Spleen (tissue), 11 donors: ENCODE measurements at regions not wholly inside any gene's neighbourhood (a gene's known extent, or its start where the extent isn't known, plus 50 kb on each side); places are given as distances from the start of the nearest gene placed in this dataset.
A peak's percentile ranks its signal among the peaks of the same experiment; 100 is the strongest.
"Not testable (repeated sequence)": the region's sequence is repeated elsewhere in the genome, so short reads cannot be mapped to it uniquely, and the experiment has no call there.

Source experiments
- DNase-seq: peaks from one replicate; pipeline ENCODE4 v3.0.0-alpha.2; 2020
- H3K27ac ChIP-seq, 8 donors: fragments of 200-600 bp; sonication (generic) in 7 of 8; 1 replicate in 4 of 8; 2 replicates in 4 of 8; pipeline versions ENCODE4 v1.5.0 to v1.8.0; 2016 to 2021; ENCODE audit warnings: inconsistent platforms in 4 of 8, mild to moderate bottlenecking in 4 of 8, moderate library complexity in 1 of 8
- H3K27me3 ChIP-seq, 7 donors: fragments of 200-600 bp; sonication (generic) in 6 of 7; replicated peaks in 1 of 7; 1 replicate in 4 of 7; 2 replicates in 3 of 7; pipeline versions ENCODE4 v1.5.0 to v1.8.0; 2016 to 2021; ENCODE audit warnings: inconsistent platforms in 3 of 7, mild to moderate bottlenecking in 1 of 7
- H3K36me3 ChIP-seq, 6 donors: fragments of 200-600 bp; sonication (generic) in 5 of 6; 1 replicate in 4 of 6; 2 replicates in 2 of 6; pipeline versions ENCODE4 v1.5.0 to v1.8.0; 2016 to 2021; ENCODE audit warnings: inconsistent platforms in 2 of 6
- H3K4me1 ChIP-seq, 6 donors: fragments of 200-600 bp; sonication (generic) in 5 of 6; 1 replicate in 3 of 6; 2 replicates in 3 of 6; pipeline versions ENCODE4 v1.5.0 to v1.8.0; 2016 to 2021; ENCODE audit warnings: inconsistent platforms in 3 of 6
- H3K4me3 ChIP-seq, 8 donors: fragments of 200-600 bp; sonication (generic) in 7 of 8; 1 replicate in 4 of 8; 2 replicates in 4 of 8; pipeline versions ENCODE4 v1.5.0 to v1.8.0; 2016 to 2021; ENCODE audit warnings: inconsistent platforms in 4 of 8, mild to moderate bottlenecking in 4 of 8, moderate library complexity in 2 of 8
- H3K9me3 ChIP-seq, 8 donors: fragments of 200-600 bp; sonication (generic) in 7 of 8; 1 replicate in 4 of 8; 2 replicates in 4 of 8; pipeline versions ENCODE4 v1.5.0 to v1.8.0; 2016 to 2021; ENCODE audit warnings: inconsistent platforms in 4 of 8
- POLR2A ChIP-seq, 3 donors: fragments of 450-650 bp; IDR thresholded peaks; one replicate each; pipeline ENCODE4 v1.5.1; 2017; ENCODE audit warnings: antibody characterized with exemption in 3 of 3, mild to moderate bottlenecking in 1 of 3
- POLR2AphosphoS5 ChIP-seq, 3 donors: sonication (generic); formaldehyde crosslinking; IDR thresholded peaks; one replicate each; pipeline ENCODE4 v1.5.1; 2017; ENCODE audit warnings: antibody characterized with exemption in 3 of 3
- WGBS, 5 donors: extraction: QIAGEN DNeasy Blood & Tissue Kit in 3 of 5; methylation state at CpG; one replicate each; pipeline versions ENCODE4 v1.1.5 to v1.1.7; 2013 to 2018; 5-methylcytosine and 5-hydroxymethylcytosine counted together
- intact Hi-C: fragments of 100-400 bp; cut with DNase I; formaldehyde crosslinking; loops from one replicate; pipeline ENCODE4 v1.15.0; 2023; ENCODE audit warnings: low total_unique reads
- TF ChIP-seq, protein P1 (sequence below), 11 experiments: fragments of 200-600 bp in 7 of 11; fragments of 450-650 bp in 4 of 11; sonication (generic) in 4 of 11; IDR thresholded peaks in 8 of 11; conservative IDR thresholded peaks in 3 of 11; 1 replicate in 7 of 11; 2 replicates in 4 of 11; pipeline versions ENCODE4 v1.4.0 to v1.8.0; 2016 to 2021; ENCODE audit warnings: antibody characterized with exemption in 11 of 11, inconsistent platforms in 4 of 11, mild to moderate bottlenecking in 1 of 11
- donor health status: healthy with polysubstance abuse.
- donor health status: DM: no; HTN: no; CAD: no; lungs with moderate emphysema.
- donor health status: DM: no; HTN: no; CAD: no.
- donor health status: Bipolar disorder and iron deficiency.
- donor health status: healthy.
- donor health status: DM: no; HTN: no; CAD: no.
- donor health status: DM: yes; HTN: yes; CAD: no.

DNA sequence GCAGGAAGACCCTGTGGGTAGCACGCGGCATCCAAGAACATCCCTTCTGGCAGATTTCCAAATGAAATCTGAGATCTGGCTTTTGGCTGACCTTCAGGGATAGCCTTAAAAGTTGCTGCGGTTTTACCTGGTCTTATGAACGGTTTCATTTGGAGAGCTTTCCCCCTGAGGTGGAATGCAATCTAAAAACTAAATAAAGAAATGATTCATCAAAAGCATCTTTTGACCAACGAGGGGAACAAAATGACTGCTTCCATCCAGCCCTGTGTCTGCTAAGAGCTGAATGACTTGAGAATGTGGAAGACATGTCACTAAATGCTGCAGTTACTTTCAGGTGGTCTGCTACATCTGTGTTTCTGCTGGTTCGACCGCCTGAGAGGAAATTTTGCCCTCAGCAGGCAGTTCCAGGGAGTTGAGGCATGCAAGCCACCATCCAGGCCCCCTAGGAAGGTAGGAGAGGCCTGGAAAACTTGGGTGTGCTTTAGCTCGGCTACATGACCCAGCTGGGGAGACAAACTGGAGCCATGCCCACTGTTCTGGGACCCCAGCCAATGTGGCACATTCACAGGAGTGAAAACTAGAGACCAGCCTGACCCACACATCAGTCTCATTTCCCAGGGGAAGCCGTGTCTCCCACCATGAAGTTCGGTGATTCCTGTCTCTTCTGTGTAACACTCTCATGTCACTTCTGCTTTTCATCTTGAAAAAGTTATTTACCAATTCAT lies 175.1 kb upstream of the KL start:
- no peak overlapping the region for H3K27ac ChIP-seq
- TF ChIP-seq, protein P1, sequence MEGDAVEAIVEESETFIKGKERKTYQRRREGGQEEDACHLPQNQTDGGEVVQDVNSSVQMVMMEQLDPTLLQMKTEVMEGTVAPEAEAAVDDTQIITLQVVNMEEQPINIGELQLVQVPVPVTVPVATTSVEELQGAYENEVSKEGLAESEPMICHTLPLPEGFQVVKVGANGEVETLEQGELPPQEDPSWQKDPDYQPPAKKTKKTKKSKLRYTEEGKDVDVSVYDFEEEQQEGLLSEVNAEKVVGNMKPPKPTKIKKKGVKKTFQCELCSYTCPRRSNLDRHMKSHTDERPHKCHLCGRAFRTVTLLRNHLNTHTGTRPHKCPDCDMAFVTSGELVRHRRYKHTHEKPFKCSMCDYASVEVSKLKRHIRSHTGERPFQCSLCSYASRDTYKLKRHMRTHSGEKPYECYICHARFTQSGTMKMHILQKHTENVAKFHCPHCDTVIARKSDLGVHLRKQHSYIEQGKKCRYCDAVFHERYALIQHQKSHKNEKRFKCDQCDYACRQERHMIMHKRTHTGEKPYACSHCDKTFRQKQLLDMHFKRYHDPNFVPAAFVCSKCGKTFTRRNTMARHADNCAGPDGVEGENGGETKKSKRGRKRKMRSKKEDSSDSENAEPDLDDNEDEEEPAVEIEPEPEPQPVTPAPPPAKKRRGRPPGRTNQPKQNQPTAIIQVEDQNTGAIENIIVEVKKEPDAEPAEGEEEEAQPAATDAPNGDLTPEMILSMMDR (IDR thresholded peaks at IDR 0.05 in 8 of 11, conservative IDR thresholded peaks at IDR 0.05 in 3 of 11), result no peak
- TF ChIP-seq POLR2A (IDR thresholded peaks at IDR 0.05) (no peak), POLR2AphosphoS5 (IDR thresholded peaks at IDR 0.05) (no peak)
- no peak for DNase-seq
- H3K36me3 ChIP-seq, result no peaks in the 10 kb centered on the region
- peaks cover 0 to 24% (median 14%) of the 10 kb centered on the region in 6 donors for H3K4me1 ChIP-seq
- no peak overlapping the region for H3K4me3 ChIP-seq
- WGBS, 5 donors, result 51 to 59% (median 54%) methylated on average over 10 of the region's 10 CpGs
- intact Hi-C loops, result no loop called here
- H3K27me3 ChIP-seq, result no peaks in the 10 kb centered on the region
- peaks cover 0 to 3% (median 0%) of the 10 kb centered on the region in 8 donors for H3K9me3 ChIP-seq

GRCh38 chr13:32845952-32846950 lies 170.0 kb upstream of the KL start:
- Histone ChIP-seq H3K9me3 (peaks cover 0 to 3% (median 0%) of the 10 kb centered on the region in 8 donors), H3K4me1 (peaks cover 0 to 13% (median under 1%) of the 10 kb centered on the region in 6 donors), H3K4me3 (no peak overlapping the region), H3K27ac (peak overlapping the region in 3 of 8 donors; percentile 18 to 50 (median 27)), H3K36me3 (no peaks in the 10 kb centered on the region), H3K27me3 (no peaks in the 10 kb centered on the region)
- DNase-seq, result no peak
- intact Hi-C loops, result no loop called here
- TF ChIP-seq, protein P1 (IDR thresholded peaks at IDR 0.05 in 8 of 11, conservative IDR thresholded peaks at IDR 0.05 in 3 of 11), result no peak
- 65 to 77% (median 72%) methylated on average over 12 of the region's 12 CpGs for WGBS, 5 donors

GRCh38 chr13:32847976-32848375 lies 168.2 kb upstream of the KL start:
- DNase-seq, H3K36me3 ChIP-seq, H3K4me3 ChIP-seq, H3K9me3 ChIP-seq, H3K27ac ChIP-seq, intact Hi-C loops, H3K27me3 ChIP-seq: not testable (repeated sequence)
- 92 to 97% (median 95%) methylated on average over 10 of the region's 10 CpGs for WGBS, 5 donors
- H3K4me1 ChIP-seq, result peaks cover 0 to 13% (median 0%) of the 10 kb centered on the region in 6 donors

- DNase-seq, result no peak
- no peaks in the 10 kb centered on the region for H3K9me3 ChIP-seq
- H3K4me3 ChIP-seq, result no peak overlapping the region
- H3K4me1 ChIP-seq, result peaks cover 0 to 13% (median 0%) of the 10 kb centered on the region in 6 donors
- intact Hi-C loops, result no loop called here
- 73 to 87% (median 82%) methylated on average over 9 of the region's 9 CpGs for WGBS, 5 donors
- H3K27me3 ChIP-seq, result no peaks in the 10 kb centered on the region
- no peak overlapping the region for H3K27ac ChIP-seq
- no peaks in the 10 kb centered on the region for H3K36me3 ChIP-seq
- TF ChIP-seq, protein P1 (IDR thresholded peaks at IDR 0.05 in 8 of 11, conservative IDR thresholded peaks at IDR 0.05 in 3 of 11), result no peak
- no peak for TF ChIP-seq POLR2AphosphoS5 (IDR thresholded peaks at IDR 0.05)
- TF ChIP-seq POLR2A (IDR thresholded peaks at IDR 0.05), result no peak
Observed at GRCh38 chr13:32849369-32849768, 166.9 kb upstream of the KL start.
